GM21381 (cell line): ENCODE measurements at regions not wholly inside any gene's neighbourhood (a gene's known extent, or its start where the extent isn't known, plus 50 kb on each side); places are given as distances from the start of the nearest gene placed in this dataset.
"Not testable (repeated sequence)": the region's sequence is repeated elsewhere in the genome, so short reads cannot be mapped to it uniquely, and the experiment has no call there.

ENCODE experiments used
- ATAC-seq: cut with Tn5 transposase; IDR thresholded peaks from one replicate; pipeline ENCODE4 v1.9.1; 2021; ENCODE audit warnings: mild to moderate bottlenecking, moderate library complexity; ENCODE audit not compliant: unreplicated experiment

DNA sequence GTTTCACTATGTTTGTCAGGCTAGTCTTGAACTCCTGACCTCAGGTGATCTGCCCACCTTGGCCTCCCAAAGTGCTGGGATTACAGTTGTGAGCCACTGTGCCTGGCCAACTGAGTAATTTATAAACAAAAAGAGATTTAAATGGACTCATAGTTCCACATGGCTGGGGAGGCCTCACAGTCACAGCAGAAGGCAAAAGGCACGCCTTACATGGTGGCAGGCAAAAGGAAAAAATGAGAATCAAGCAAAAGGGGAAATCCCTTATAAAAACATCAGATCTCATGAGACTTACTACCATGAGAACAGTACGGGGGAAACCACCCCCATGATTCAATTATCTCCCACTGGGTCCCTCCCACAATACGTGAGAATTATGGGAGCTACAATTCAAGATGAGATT lies 73.2 kb upstream of the TIAM1 start:
- ATAC-seq: not testable (repeated sequence)

DNA sequence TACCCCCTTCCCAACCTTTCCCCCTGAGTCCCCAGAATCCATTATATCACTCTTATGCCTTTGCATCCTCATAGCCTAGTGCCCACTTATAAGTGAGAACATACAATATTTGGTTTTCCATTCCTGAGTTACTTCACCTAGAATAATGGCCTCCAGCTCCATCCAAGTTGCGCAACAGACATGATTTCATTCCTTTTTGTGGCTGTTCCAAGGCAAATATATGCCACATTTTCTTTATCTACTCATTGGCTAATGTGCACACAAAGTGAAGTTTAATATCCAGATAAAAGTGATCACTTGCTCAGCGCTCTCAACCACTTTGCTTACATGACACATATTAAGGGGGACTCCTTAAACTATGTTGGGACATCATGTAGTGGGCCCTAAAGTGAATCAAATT lies 72.4 kb upstream of the TIAM1 start:
- ATAC-seq: no peak

DNA sequence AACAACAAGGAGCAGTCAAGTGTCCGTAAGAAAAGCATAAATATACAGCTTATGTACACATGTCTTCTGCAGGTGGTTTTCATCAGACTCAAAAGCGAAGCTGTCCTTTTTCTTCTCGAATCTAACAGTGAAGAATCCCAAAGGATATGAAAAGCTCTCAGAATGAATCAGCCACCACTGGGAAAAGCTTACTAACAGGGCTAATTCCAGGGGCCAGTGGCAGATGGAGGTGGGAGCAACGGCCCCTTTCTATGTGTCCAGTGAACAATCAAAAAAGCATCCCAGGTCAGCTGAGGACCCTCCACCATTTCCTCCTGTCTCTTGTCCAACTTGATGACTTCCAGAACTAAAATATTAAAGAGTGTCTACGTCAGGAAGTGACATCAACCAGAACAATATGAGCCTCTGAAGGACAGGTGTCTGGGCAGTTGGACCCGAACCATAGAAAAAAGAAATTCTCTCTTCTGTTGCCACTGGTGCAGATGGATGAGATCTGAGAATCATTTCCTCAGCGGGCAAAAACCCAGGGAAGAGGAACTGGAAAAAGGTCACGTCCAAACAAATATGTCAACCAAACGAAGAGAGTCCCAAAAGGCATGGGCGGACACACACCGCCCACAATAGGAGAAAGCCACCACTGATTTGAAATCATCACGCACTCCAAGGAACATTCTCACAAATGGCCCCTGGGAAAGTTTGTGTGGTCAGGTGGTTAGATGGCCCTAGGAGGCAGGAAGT lies 70.4 kb upstream of the TIAM1 start:
- ATAC-seq: no peak

DNA sequence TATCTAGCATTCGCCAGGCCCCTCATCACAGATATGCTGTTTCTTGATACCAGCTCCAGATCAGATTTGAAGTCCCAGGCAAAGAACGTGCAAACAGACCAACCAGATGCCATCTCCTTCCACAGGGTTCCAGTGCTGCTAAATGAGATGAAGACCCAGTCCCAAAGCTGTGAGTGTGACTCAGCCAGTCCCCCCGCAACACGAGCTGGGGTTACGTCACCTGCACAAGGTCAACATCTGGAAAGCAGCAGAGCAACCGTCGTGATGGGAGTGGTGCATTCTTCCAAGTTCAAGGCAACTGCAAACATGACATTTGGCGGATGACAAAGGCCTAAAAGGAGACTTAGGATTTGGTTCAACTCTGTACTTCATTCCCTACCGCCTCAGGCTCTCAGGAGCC lies 69.6 kb upstream of the TIAM1 start:
- no peak for ATAC-seq

DNA sequence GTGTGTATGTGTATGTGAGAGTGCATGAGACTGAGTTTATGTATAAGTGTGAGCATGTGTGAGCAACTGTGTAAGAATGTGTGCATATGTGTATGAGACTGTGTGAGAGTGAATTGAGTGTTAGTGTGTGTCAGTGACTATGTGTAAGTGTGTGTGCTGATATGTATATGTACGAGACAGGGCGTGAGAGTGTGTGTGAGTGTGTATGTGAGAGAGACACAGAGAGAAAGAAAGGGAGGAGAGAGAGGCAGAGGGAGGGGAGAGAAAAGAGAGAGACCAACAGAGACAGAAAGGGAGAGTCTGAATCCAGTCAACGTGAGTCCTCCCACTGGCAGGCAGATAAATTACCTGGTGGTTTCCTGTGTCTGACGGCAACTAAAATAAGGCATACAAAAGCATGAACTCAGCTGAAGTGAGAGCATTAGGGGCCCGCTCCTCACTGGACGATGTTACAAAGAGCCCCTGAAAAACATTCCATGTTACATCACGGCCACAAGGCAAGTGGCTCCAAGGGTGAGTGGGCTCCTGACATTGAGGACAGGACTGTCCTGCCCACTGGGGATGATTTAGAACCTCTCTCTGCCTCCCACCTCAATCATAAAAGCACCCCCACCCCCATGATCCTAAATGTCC lies 66.6 kb upstream of the TIAM1 start:
- ATAC-seq: no peak

DNA sequence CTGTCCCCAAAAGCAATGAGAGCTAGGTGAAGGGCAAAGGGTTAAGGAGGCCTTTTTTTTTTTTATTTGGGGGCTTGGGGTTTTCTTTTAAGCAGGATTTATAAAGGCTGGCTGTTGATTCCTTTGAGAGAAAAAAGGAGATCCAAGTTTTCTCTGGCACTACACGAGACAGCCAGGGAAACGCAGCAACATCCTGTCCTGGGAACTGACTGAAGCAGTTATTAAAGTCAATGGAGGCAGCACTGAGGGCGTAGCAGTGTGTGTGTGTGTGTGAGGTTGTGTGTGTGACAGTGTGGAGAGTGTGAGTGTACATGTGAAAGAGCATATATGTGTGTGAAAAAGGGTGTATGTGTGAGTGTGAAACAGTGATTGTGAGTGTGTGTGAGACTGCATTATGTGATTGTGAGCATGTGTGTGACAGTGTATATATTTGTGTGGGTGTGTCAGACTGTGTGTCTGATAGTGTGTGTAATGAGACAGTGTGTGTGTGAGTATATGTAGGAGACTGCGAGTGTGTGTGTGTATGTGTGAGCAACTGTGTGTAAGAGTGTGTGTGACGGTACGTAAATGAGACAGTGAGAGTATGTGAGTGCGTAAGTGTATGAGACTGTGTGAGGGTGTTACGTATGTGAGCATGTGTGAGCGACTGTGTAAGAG lies 65.9 kb upstream of the TIAM1 start:
- ATAC-seq: no peak

DNA sequence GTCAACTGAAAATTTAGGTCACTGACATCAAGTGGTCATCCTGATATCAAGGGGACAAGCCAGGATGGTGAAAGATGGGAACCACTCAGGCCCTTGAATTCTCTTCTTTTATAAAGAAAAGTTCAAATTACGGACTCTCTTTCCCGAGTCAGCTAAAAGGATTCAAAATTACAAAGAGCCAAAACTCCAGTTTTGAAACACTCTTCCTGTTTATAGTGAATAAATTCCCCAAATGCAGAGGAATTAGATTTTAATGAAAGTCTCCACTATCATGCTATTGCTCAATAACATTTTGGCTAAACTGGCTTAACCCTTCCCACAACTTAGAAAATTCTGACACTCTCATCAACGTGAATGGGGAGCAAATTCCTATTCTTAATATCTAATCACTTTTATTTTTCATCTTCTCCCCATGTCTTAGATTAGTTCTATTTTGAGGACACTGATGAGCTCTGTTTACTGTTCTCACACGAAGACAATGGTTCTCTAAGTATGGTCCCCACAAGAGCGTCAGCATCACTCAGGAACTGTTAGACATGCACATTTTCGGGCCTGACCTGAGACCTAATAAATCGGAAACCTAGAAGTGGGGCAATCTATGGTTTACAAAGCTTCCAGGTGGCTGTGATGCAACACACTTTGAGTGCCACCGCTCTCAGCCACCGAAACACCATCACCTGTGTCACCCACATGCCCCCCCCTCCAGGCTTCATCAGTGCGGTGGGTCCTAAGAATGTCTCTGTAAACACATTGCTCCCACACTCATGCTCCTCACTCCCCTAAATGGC lies 64.4 kb upstream of the TIAM1 start:
- no peak for ATAC-seq

DNA sequence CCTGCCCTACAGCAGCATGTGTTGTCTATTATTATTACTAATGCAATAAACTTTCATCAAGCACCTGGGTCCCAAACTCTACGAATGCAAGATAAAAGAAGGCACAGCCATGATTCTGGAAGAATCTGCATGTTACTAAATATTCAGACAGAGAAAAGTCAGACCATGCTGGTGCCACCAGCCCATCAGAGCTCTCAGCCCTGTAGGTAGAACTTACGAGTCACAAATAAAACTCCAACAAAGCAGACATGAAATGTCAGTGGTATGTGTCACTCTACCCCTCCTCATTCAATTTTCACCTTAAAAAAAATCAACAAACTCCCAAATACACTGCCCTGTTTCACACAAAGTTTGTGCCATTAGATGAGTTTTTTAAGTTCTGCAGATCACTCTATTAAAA lies 62.4 kb upstream of the TIAM1 start:
- no peak for ATAC-seq

DNA sequence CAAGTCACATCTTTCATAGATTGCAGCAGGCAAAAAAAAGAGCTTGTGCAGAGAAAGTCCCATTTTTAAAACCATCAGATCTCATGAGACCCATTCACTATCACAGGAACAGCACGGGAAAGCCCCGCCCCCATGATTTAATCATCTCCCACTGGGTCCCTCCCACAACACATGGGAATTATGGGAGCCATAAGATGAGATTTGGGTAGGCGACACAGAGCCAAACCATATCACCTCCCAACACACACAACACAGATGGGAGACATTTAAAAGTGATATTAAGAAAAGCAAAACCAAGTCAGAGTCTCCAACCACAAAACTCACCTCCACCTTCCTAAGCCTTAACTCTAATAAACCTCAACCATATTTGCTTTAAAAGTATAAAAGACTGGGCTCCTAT lies 61.5 kb upstream of the TIAM1 start:
- ATAC-seq: no peak

DNA sequence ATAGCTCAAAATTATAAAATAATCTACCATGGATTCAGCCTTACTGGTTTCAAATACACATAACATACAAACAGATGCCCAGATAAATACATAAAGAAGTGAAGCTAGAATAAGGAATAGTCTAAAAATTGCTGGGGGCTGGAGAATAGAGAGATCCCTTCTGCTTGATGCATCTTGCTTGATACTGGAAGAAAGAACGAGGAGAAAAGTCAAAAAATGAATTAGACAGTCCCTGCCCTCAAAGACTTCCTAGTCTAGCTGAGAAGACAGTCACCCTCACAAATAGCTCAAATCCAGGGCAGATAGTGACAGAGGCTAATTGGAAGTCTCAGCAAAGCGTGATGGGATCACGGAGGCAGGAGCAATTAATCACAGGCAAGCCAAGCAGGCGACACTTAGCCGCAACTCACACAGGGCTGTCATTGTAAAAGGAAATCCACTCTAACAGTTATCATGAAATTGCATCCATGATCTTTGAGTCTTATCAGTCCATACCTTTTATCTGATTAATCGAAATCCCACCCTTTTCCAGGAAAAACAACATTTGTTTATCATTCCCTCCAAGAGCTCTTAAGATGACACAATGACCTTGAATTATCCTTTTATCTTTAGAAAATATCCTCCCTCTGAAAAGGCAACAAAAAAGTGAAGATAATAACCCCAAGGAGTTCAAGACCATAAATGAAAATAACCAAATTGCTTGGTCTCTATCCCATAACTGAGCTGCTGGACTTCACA lies 59.7 kb upstream of the TIAM1 start:
- no peak for ATAC-seq

DNA sequence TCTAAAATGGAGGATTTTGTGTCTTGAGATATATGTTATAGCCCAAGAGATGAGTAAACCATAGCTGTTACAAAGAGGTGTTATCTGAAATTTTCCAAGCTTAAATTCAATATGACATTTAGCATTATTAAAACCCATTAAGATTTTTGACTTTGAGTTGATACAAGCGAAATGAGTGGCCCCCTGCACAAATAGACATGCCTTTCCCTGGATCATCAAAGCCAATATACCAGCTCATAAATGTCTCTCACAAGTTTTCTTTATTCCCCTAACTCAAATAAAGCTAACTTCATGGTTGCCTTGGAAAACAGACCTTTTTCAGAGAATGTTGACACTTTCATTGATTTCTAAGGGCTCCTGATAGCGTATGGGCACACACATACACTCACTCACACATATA lies 55.5 kb upstream of the TIAM1 start:
- ATAC-seq: no peak

DNA sequence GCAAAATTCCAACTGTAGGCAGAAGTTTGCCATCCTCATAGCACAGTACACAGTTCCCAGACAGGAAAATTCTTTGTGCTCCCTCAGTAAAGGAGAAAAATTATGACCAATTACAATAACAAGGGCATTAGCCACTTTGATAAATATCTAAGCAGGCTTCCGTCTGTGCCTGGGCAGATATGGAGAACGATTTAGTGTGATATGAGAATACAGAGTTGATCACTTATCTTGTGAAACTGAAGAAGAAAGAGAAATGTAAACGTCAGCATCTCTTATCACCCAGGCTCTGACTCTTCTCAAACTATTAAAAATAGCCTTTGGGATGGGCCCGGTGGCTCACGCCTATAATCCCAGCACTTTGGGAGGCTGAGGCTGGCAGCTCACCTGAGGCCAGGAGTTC lies 54.5 kb upstream of the TIAM1 start:
- ATAC-seq: no peak

DNA sequence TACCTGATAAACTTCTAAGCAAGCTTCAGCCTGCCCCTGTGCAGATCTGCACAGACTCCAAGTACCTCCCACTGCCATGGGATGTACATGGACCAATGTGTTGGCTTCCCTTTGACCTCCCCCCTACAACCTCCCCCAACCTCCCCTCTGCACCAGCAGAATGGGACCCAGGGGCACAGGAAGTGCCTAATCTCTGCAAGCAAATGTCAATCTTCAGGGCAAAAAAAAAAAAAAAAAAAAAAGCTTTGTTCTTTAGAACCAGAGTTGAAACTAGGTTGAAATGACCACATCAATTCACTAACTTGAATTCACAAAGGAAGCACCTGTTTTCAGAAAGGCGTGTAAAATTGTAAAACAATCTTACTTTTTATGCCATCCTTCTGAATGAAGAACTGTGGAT lies 53.9 kb upstream of the TIAM1 start:
- ATAC-seq: no peak

DNA sequence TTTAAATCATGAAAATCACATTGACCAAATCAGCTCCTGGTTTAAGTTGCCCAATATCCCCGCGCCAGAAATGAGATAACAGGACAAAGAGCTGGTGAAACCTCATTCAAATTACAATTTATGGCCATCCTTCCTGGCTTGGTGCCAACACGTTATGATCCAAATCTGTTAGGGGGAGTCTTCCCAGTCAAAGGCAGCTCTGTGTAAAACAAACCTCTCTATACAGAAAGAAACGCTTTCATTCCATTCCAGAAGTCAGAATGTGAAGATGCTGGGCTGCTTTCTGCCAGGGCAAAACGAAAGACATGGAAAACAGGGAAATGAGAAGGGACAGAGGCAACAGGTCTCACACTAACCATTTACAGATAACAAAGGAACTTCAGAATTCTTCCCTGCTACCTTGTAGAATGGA lies 53.5 kb upstream of the TIAM1 start:
- no peak for ATAC-seq

DNA sequence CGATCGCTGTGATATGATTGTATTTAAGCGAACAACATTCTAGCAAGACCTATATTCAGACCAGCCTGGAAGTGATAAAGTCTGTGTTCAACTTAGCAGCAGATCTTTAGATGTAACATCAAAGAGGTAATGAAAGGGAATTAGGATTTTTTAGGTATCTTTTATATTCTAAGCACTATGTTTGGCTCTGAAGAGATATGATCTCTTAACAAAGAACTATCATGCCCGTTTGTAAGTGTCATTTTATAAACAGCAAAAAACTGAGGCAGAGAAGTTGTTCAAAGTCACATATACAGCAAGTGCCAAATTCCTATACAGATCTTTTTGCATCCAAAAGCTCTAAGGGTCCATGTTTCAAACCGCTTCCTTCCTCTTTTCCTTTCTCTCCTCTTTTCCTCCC lies 53.0 kb upstream of the TIAM1 start:
- no peak for ATAC-seq

DNA sequence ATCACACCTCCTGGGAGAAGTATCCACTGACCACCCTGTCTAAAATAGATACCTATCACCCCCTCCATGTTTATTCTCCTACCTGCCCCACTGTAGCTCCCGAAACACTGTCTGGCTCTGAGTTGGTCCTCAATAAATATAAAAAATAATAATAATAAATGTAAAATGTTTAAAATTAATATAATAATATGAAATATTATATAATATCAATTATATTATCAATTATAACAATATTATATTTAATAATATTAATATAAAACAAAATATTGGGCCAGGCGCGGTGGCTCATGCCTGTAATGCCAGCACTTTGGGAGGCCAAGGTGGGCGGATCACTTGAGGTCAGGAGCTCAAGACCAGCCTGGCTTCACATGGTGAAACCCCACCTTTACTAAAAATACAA lies 52.3 kb upstream of the TIAM1 start:
- no peak for ATAC-seq

DNA sequence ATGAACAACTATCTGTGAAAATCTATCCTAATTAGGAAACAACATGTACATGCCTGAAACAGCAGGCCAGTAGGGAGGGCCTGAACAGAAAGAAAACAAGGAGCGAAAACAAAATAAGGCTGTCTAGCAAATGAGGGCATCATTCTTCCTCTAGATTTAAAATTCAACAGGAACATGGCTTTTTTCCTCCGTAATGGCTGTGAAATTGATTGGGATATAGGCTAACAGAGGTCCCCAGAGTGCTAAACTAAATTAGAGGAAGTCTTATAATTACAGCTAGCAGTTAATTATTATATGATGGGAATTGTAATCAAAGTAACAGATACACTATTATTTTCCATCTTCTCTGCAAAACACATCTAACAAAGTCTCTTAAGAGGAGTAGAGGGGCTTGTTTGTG lies 51.7 kb upstream of the TIAM1 start:
- no peak for ATAC-seq

DNA sequence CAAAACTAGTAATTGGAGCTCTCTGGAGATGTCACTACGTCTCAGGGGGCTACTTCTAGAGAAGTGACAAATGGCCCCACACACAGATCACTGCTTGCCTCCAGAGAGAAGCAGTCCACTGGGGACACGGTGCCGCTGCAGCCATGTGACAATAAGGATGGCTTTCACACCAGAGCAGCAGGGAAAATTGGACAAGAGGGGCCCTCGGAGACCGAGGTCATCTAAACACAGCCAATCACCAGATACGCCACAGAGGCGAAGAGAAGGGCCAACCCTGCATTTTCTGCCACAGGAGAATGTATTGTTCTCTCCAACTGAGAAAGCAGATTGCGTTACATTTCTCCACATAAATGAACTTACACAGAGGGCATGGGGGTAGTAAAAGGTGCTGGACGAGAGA lies 51.2 kb upstream of the TIAM1 start:
- ATAC-seq: no peak

DNA sequence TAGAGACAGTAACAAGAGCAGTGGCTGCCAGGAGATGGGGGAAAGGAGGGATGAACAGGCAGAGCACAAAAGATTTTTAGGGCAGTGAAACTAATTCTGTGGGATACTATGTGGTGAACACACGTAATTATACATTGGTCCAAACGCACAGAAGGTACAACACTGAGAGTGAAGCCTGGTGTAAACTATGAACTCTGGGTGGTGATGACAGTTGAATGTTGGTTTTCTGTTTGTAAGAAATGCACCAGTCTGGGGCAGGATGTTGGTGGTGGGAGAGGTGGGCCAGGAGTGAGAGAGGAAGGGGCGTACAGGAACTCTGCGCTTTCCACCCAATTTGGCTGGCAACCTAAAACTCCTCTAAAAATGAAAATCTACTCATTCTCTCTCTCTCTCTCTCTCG lies 50.2 kb upstream of the TIAM1 start:
- no peak for ATAC-seq
